NCI-H526 (cell line): ENCODE measurements at regions not wholly inside any gene's neighbourhood (a gene's known extent, or its start where the extent isn't known, plus 50 kb on each side); places are given as distances from the start of the nearest gene placed in this dataset.
"Not testable (repeated sequence)": the region's sequence is repeated elsewhere in the genome, so short reads cannot be mapped to it uniquely, and the experiment has no call there.

Experiments
- DNase-seq, 2 experiments: peaks; one replicate each; lab custom pipeline; 2025; lab: John Stamatoyannopoulos, UW

DNA sequence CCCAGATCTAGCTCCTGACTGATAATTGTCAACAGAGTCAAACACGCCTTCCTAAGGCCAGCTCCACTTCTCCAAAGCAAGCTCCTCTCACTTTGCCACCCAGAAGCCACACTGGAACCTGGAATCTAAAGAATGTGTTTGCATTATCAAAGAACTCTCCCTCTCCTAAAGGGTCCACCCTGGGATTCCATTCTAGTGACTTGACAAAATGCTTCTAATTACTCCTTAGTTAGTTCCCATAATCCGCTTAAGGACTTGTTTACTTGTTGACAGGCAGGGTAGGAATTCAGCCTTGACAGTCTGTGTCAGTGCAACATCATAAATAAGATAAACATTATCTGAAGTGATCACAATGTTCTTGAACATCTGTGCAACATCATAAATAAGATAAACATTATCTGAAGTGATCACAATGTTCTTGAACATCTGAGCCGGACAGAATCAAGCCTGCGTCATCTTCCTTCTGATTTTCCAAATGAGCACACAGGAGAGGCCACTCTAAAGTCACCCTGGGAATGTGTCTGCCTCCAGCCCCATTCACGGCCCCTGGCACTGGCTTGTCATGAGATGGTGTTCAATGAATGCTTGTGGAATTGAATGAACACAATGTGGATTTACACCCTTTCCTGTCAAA, 512.1 kb downstream of the IRS2 start:
- DNase-seq = no peak

DNA sequence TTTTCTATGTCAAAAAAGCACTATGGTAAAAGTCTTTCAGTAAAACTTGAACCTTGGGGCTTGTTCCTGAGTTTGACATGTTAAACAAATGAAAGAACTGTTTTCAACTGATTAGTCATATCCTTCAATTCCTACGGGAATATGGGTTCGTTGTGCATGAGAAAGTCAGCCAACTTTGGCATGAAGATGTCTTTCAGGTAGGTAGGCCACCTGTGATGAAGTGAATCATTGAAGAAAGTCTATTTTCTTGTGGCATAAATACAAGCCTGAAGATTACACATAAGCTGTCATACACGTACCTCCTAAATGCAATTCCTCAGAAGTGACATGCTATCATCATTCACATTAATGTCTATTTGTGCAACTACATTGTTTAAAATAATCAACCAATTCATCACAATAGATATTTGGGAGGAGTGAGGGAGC, 513.0 kb downstream of the IRS2 start:
- DNase-seq = no peak

DNA sequence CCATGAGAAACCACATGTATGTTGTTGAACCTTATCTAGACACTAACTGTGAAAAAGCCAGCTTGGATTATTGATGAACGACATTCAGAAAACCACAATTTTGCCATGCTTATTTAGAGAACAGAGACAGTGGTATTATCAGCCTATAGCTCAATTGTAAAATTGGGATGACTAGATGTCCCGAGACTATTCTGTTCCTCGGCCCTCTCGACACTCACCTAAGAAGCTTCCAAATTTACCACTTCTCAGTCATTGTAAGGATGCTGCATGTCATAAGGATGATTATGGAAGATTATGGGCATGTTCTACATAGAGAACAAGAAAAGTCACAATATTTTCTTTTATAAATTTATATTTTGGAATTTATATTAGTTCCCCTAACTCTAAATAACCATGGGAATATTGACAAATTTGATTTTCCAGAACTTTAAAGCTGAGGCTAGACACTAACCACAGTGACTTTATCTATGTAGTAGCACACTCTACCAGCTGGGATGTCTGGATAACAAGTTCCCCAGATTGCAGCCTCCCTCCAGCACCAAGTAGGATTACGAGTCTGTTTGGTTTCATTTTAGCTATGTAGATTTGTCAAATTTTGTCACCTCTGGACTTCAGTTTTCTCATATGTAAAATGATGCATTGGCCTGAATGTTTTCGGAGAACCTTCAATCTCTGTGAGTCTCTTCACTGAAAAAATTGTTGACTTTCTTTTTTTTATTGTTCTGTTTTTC, 513.6 kb downstream of the IRS2 start:
- no peak for DNase-seq

DNA sequence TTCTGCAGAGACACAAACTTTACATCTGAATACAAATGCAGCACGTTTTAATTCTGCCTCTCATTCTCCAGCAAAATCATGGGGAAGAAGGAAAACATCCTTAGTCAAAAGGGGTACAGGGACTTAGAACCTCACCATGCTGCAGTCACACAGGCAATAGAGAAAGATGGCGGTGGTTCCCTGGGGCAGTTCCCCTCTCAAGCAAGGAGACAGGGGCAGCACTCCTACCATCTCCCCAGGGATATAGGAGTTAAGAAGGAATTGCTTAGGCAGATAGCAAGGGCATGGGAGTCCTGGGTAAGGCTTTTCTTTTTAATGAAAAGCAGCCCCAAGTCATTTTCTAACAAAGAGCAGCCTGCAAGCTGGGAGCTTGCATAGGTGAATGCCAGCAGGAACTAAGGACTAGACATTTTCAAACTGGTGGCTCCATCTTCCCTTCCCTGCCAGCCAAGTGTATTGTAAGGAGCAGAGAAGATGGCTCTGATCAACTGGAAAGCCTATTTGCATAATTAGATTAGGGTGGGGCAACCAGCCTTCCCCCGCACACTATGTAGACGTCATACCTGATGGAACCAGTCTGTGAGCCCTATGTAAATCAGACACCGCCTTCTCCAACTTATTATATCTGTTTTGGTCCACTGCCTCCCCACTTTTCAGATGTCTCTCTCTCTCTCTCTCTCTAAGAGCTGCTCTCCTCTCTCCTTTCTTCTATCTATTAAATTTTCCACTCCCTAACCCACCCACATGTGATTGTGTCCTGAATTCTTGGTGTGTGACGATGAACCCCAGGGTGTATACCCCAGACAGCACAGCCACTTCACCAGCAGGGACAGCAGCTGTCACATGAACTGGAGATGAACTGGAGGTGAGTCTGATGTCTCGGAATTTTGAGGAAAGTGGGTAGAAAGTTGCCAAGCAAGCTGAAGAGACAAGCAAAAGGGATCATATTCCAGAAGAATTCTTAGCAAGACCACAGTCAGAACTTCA, 514.5 kb downstream of the IRS2 start:
- peak; percentile 70 to 75 for DNase-seq

DNA sequence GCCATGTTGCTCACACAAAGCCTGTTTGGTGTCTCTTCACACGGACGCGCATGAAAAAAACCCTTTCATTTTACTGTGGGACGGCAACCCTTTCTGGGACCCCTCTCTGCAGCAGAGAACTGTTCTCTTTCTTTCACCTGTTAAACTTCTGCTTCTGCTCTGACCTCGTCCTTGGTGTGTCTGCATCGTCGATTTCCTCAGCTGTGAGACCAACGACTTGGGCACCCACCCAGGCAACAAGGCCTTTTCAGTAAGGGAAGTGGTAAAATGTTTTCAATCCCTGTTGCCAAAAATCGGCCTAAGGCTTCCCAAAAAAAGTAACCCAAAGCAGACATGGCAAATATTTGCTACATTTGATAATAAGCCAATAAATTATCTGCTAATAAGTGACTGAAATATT, 515.3 kb downstream of the IRS2 start:
- DNase-seq = no peak

DNA sequence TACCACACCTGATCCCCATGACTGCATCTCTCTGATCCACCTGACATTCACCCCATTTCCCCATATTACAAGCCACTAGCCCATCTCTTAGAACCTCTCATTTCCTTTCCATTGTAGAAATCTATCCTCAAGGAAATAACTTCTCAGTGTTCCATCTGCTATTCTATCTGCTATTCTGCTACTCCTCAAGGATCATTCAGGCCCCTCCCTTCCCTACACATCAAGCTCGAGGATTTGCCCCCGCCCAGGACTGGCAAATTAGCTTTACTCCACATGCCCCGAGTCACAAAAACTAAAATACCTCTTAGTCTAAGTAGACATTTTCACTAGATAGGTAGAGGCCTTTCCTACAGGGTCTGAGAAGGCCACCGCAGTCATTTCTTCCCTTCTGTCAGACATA, 517.0 kb downstream of the IRS2 start:
- DNase-seq = not testable (repeated sequence)

DNA sequence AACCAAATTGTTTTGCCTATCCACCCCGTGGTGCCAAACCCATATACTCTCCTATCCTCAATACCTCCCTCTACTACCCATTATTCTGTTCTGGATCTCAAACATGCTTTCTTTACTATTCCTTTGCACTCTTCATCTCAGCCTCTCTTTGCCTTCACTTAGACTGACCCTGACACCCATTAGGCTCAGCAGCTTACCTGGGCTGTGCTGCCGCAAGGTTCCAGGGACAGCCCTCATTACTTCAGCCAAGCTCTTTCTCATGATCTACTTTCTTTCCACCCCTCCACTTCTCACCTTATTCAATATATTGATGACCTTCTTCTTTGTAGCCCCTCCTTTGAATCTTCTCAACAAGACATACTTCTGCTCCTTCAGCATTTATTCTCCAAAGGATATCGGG, 517.9 kb downstream of the IRS2 start:
- not testable (repeated sequence) for DNase-seq

DNA sequence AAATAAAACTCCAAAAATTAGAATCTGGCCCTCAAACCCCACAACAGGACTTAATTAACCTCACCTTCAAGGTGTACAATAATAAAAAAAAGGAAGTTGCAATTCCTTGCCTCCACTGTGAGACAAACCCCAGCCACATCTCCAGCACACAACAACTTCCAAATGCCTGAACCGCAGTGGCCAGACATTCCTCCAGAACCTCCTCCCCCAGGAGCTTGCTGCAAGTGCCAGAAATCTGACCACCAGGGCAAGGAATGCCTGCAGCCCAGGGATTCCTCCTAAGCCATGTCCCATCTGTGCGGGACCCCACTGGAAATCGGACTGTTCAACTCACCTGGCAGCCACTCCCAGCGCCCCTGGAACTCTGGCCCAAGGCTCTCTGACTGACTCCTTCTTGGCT, 519.0 kb downstream of the IRS2 start:
- DNase-seq = not testable (repeated sequence)

DNA sequence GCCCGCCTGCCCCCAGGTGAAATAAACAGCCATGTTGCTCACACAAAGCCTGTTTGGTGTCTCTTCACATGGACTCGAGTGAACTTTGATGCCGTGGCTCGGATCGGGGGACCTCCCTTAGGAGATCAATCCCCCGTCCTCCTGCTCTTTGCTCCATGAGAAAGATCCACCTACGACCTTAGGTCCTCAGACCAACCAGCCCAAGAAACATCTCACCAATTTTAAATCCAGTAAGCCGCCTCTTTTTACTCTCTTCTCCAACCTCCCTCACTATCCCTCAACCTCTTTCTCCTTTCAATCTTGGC, 521.0 kb downstream of the IRS2 start:
- DNase-seq = not testable (repeated sequence)

DNA sequence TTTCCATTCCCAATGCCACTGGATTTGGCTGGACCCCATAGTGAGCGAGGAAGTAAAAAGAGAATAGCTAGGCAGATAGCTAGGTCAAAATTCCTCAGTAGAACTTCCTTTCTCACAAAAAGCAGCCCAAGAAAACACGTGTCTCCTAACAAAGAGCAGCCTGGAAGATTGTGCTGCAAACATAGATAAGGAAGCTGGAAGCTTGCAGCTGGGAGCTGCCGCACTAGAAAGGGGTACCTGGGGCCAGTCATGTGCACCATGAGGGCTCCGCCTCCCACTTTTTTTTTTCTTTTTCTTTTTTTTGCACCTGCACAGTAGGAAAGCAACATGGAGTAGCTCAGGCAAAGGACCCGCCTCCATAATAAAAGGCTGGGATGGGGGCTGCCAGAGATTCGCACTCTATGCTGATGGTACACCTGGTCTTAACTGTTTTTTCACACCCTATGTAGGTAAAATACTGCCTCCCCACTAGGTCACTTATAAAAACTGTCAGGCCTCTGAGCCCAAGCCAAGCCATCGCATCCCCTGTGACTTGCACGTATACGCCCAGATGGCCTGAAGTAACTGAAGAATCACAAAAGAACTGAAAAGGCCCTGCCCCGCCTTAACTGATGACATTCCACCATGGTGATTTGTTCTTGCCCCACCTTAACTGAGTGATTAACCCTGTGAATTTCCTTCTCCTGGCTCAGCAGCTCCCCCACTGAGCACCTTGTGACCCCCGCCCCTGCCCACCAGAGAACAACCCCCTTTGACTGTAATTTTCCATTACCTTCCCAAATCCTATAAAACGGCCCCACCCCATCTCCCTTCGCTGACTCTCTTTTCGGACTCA, 521.6 kb downstream of the IRS2 start:
- DNase-seq = not testable (repeated sequence)

DNA sequence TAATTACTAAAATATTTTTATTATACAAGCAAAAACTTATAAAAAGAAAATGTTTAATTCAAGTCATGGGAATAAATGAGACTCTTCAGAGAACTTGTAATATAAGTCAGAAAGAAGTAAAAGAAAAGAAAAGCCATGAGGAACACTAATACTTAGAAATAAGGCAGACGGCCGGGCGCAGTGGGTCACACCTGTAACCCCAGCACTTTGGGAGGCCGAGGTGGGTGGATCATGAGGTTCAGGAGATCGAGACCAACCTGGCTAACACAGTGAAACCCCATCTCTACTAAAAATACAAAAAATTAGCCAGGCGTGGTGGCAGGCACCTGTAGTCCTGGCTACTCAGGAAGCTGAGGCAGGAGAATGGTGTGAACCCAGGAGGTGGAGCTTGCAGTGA, 528.6 kb downstream of the IRS2 start:
- DNase-seq = not testable (repeated sequence)
